Activated B cell treated with CpG ODN at 0.5 μM for 24 hours (primary cell): ENCODE measurements at regions not wholly inside any gene's neighbourhood (a gene's known extent, or its start where the extent isn't known, plus 50 kb on each side); places are given as distances from the start of the nearest gene placed in this dataset.

Experiments
- ATAC-seq: fragments of 200-7000 bp; cut with Tn5 transposase; one replicate; pipeline ENCODE4 v1.10.0; 2021; ENCODE audit warnings: low read depth, mild to moderate bottlenecking, moderate library complexity
- CTCF ChIA-PET: fragments of 350-600 bp; sonication (Branson Sonifier 250); formaldehyde crosslinking; loops from one replicate; lab custom pipeline; 2021; ENCODE audit warnings: antibody characterized with exemption; lab: Charles Lee
- POLR2A ChIA-PET: fragments of 350-600 bp; sonication (Branson Sonifier 250); formaldehyde crosslinking; loops from one replicate; lab custom pipeline; 2021; ENCODE audit warnings: antibody characterized with exemption; lab: Charles Lee
- DNase-seq: peaks from one replicate; pipeline ENCODE4 v3.0.0; 2022
- H3K27ac Mint-ChIP-seq: one replicate; pipeline ENCODE4 v1.8.0; 2020; ENCODE audit warnings: mixed read lengths
- H3K27me3 Mint-ChIP-seq: one replicate; pipeline ENCODE4 v1.8.0; 2021; ENCODE audit warnings: mixed read lengths
- H3K36me3 Mint-ChIP-seq: one replicate; pipeline ENCODE4 v1.8.0; 2021; ENCODE audit warnings: low read depth, mixed read lengths
- H3K4me1 Mint-ChIP-seq: one replicate; pipeline ENCODE4 v1.8.0; 2021; ENCODE audit warnings: mixed read lengths
- H3K4me3 Mint-ChIP-seq: one replicate; pipeline ENCODE4 v1.8.0; 2020; ENCODE audit warnings: mild to moderate bottlenecking, mixed read lengths
- H3K9me3 Mint-ChIP-seq: one replicate; pipeline ENCODE4 v1.8.0; 2020; ENCODE audit warnings: mixed read lengths
- CTCF ChIP-seq: fragments of 200-600 bp; IDR thresholded peaks from one replicate; pipeline ENCODE4 v1.8.0; 2022; ENCODE audit warnings: antibody characterized with exemption, mild to moderate bottlenecking
- intact Hi-C: fragments of 100-400 bp; cut with micrococcal nuclease; formaldehyde crosslinking; loops from one replicate; pipeline ENCODE4 v1.15.1; 2024

DNA sequence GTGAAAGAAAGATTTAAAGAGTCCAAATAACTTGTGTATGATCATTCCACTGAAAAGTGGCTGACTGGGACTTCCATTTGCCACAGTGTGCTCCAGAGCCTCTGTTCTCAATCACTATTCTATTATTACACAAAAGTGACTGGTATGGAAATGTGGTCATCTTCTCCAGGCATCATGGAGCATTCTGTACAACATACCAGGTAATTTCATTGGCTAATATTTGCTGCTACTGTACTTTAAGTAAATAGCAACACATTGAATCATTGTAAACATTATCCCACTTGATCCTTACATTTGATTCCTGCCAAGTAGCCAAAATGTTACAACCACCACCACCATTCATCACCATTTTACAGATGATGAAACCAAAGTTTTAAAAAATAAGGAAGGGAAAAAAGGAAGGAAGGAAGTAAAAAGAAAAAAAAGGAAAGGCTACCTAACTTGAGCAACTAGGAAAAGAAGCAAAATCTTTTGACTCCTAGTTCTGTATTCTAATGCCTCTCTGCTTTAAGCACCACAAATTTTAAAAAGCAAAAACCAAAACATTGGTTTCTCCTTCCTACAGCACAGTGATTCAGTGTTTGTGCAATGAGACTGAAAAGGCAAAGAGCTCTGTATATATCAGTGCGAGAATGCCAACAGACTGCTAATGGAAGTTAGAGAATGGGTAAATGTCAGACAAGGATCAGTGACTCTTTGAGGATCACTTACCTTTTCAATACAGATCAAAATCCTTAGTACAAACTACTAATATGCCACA lies 361.4 kb upstream of the PTBP2 start:
- Mint-ChIP-seq H3K9me3 (no peaks in the 10 kb centered on the region), H3K4me1 (no peaks in the 10 kb centered on the region), H3K36me3 (no peaks in the 10 kb centered on the region), H3K27ac (no peak overlapping the region), H3K27me3 (no peaks in the 10 kb centered on the region), H3K4me3 (no peak overlapping the region)
- ATAC-seq (no peak), DNase-seq (no peak)
- no peak for TF ChIP-seq CTCF
- intact Hi-C loops, result no loop called here
- ChIA-PET POLR2A (no interaction called here), CTCF (no interaction called here)

GRCh38 chr1:96361271-96361856 lies 360.2 kb upstream of the PTBP2 start:
- DNase-seq, result no peak
- Mint-ChIP-seq H3K9me3 (no peaks in the 10 kb centered on the region), H3K4me3 (no peak overlapping the region), H3K27ac (no peak overlapping the region), H3K36me3 (no peaks in the 10 kb centered on the region), H3K4me1 (no peaks in the 10 kb centered on the region), H3K27me3 (no peaks in the 10 kb centered on the region)
- CTCF ChIA-PET, result no interaction called here
- POLR2A ChIA-PET, result no interaction called here
- no peak for TF ChIP-seq CTCF
- intact Hi-C loops, result no loop called here
- ATAC-seq, result no peak

- POLR2A ChIA-PET, result no interaction called here
- ATAC-seq (no peak), DNase-seq (no peak)
- no peaks in the 10 kb centered on the region for H3K27me3 Mint-ChIP-seq
- TF ChIP-seq CTCF, result no peak
- intact Hi-C loops, result no loop called here
- H3K36me3 Mint-ChIP-seq, result no peaks in the 10 kb centered on the region
- H3K4me3 Mint-ChIP-seq, result no peak overlapping the region
- H3K4me1 Mint-ChIP-seq, result no peaks in the 10 kb centered on the region
- no peak overlapping the region for H3K27ac Mint-ChIP-seq
- H3K9me3 Mint-ChIP-seq, result no peaks in the 10 kb centered on the region
- CTCF ChIA-PET, result no interaction called here
Measured at GRCh38 chr1:96361961-96362360, 359.6 kb upstream of the PTBP2 start.

- intact Hi-C loops, result no loop called here
- Mint-ChIP-seq H3K36me3 (no peaks in the 10 kb centered on the region), H3K27me3 (no peaks in the 10 kb centered on the region), H3K9me3 (no peaks in the 10 kb centered on the region), H3K4me3 (no peak overlapping the region), H3K27ac (no peak overlapping the region), H3K4me1 (no peaks in the 10 kb centered on the region)
- ChIA-PET CTCF (no interaction called here), POLR2A (no interaction called here)
- no peak for TF ChIP-seq CTCF
- no peak for DNase-seq
- ATAC-seq, result no peak
Measured at GRCh38 chr1:96362623-96363022, 359.0 kb upstream of the PTBP2 start.

GRCh38 chr1:96363826-96364225 lies 357.8 kb upstream of the PTBP2 start:
- Mint-ChIP-seq H3K9me3 (peaks cover 2% of the 10 kb centered on the region), H3K36me3 (no peaks in the 10 kb centered on the region), H3K4me1 (no peaks in the 10 kb centered on the region), H3K27me3 (no peaks in the 10 kb centered on the region), H3K27ac (no peak overlapping the region), H3K4me3 (no peak overlapping the region)
- no peak for DNase-seq
- no peak for TF ChIP-seq CTCF
- intact Hi-C loops, result no loop called here
- POLR2A ChIA-PET, result no interaction called here
- ATAC-seq, result no peak
- CTCF ChIA-PET, result no interaction called here
